HEK293T (cell line): ENCODE measurements at regions not wholly inside any gene's neighbourhood (a gene's known extent, or its start where the extent isn't known, plus 50 kb on each side); places are given as distances from the start of the nearest gene placed in this dataset.

ENCODE experiments used
- FOXK2 ChIP-seq: fragments of 450-650 bp; IDR thresholded peaks from 2 replicates; pipeline ENCODE4 v1.6.1; 2016; ENCODE audit warnings: mild to moderate bottlenecking
- FOXM1 ChIP-seq: fragments of 450-650 bp; IDR thresholded peaks from 2 replicates; pipeline ENCODE4 v1.6.1; 2017; ENCODE audit warnings: mild to moderate bottlenecking, borderline replicate concordance
- NFRKB ChIP-seq: fragments of 450-650 bp; IDR thresholded peaks from 2 replicates; pipeline ENCODE4 v1.6.1; 2016; ENCODE audit warnings: mild to moderate bottlenecking, moderate library complexity

- no peak for TF ChIP-seq FOXM1
- no peak for TF ChIP-seq FOXK2
- no peak for TF ChIP-seq NFRKB
These were observed 164.0 kb upstream of the NRP1 start for GRCh38 chr10:33498391-33498891.
